Cardiac muscle cell (in vitro differentiated cells and primary cell): ENCODE measurements at regions not wholly inside any gene's neighbourhood (a gene's known extent, or its start where the extent isn't known, plus 50 kb on each side); places are given as distances from the start of the nearest gene placed in this dataset.

Source experiments
- DNase-seq, 2 donors: peaks; one replicate each; pipeline versions ENCODE4 v3.0.0 to v3.0.0-alpha.2; 2010 to 2017; ENCODE audit warnings: low read depth in 1 of 2, low spot score in 1 of 2
- H3K27ac ChIP-seq: fragments of 200-600 bp; sonication (generic); 2 replicates; pipeline ENCODE4 v1.5.1; 2016
- H3K27me3 ChIP-seq: fragments of 200-600 bp; sonication (generic); 2 replicates; pipeline ENCODE4 v1.6.0; 2016; ENCODE audit warnings: control low read depth
- H3K36me3 ChIP-seq: fragments of 200-600 bp; sonication (generic); 2 replicates; pipeline ENCODE4 v1.5.1; 2016; ENCODE audit warnings: control low read depth
- H3K4me1 ChIP-seq: fragments of 200-600 bp; sonication (generic); 2 replicates; pipeline ENCODE4 v1.8.1; 2017; ENCODE audit warnings: low read depth, mild to moderate bottlenecking, mixed run types
- H3K4me3 ChIP-seq: fragments of 200-600 bp; sonication (generic); 2 replicates; pipeline ENCODE4 v1.5.1; 2016; ENCODE audit warnings: mild to moderate bottlenecking
- H3K9me3 ChIP-seq: fragments of 200-600 bp; sonication (generic); 2 replicates; pipeline ENCODE4 v1.5.1; 2017; ENCODE audit warnings: low read depth, mild to moderate bottlenecking, control low read depth
- CTCF ChIP-seq: IDR thresholded peaks from 2 replicates; pipeline ENCODE4 v1.5.1; 2012; ENCODE audit warnings: low read depth, mild to moderate bottlenecking, low read length

DNA sequence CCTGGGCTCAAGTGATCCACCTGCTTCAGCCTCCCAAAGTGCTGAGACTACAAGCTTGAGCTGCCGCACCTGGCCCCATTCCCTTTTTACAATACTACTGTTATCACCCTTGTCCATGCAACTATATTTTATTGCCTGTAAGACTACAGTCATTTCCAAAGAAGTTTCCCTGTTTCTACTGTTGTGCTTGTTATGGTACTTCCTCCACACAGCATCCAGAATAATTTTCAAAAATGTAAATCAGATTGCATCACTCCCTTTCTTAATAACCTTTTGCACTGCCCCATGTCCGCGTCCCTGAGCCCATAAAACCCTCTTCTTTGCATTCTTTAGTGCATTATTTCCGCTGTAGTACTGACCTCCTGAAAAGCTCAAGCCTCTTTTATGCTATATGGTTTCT, 128.9 kb upstream of the AKIRIN2 start:
- no peaks in the 10 kb centered on the region for H3K36me3 ChIP-seq
- TF ChIP-seq CTCF: no peak
- H3K27me3 ChIP-seq: no peaks in the 10 kb centered on the region

GRCh38 chr6:87829622-87830121, 127.6 kb upstream of the AKIRIN2 start:
- DNase-seq: no peak
- Histone ChIP-seq H3K27me3 (no peaks in the 10 kb centered on the region), H3K36me3 (no peaks in the 10 kb centered on the region), H3K9me3 (no peaks in the 10 kb centered on the region), H3K27ac (no peak overlapping the region), H3K4me1 (no peaks in the 10 kb centered on the region), H3K4me3 (no peak overlapping the region)
- TF ChIP-seq CTCF: no peak

More for the DNA sequence above, 128.9 kb upstream of the AKIRIN2 start:
- no peaks in the 10 kb centered on the region for H3K9me3 ChIP-seq
- DNase-seq: no peak
- no peak overlapping the region for H3K4me3 ChIP-seq
- no peak overlapping the region for H3K27ac ChIP-seq
- H3K4me1 ChIP-seq: no peaks in the 10 kb centered on the region

- TF ChIP-seq CTCF: no peak
- Histone ChIP-seq H3K4me3 (no peak overlapping the region), H3K27ac (no peak overlapping the region), H3K36me3 (no peaks in the 10 kb centered on the region), H3K9me3 (no peaks in the 10 kb centered on the region), H3K4me1 (no peaks in the 10 kb centered on the region), H3K27me3 (no peaks in the 10 kb centered on the region)
- no peak for DNase-seq
Observed at GRCh38 chr6:87828044-87828443, 126.0 kb upstream of the AKIRIN2 start.

DNA sequence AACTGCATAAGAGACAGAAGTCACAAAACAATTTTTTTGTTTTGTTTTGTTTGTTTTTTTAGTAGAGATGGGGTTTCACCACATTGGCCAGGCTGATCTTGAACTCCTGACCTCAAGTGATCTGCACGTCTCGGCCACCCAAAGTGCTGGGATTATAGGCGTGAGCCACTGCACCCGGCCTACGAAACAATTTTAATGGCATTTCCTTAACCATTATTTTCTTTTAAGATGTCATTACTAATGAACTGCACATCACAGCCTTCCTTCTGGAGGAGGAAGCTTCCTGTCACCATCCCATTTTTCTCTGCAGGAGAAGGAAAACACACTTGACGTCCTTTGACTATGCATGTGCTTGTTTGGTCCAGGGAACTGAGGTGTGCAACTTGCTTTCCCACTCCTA, 125.3 kb upstream of the AKIRIN2 start:
- Histone ChIP-seq H3K27ac (no peak overlapping the region), H3K9me3 (no peaks in the 10 kb centered on the region)
- no peak for TF ChIP-seq CTCF

GRCh38 chr6:87826424-87826823, 124.4 kb upstream of the AKIRIN2 start:
- no peaks in the 10 kb centered on the region for H3K27me3 ChIP-seq
- H3K36me3 ChIP-seq: no peaks in the 10 kb centered on the region
- no peak for TF ChIP-seq CTCF
- no peak overlapping the region for H3K4me3 ChIP-seq
- no peak for DNase-seq
- no peak overlapping the region for H3K27ac ChIP-seq
- no peaks in the 10 kb centered on the region for H3K9me3 ChIP-seq
- H3K4me1 ChIP-seq: no peaks in the 10 kb centered on the region

More for the DNA sequence above, 125.3 kb upstream of the AKIRIN2 start:
- no peak for DNase-seq
- Histone ChIP-seq H3K4me3 (no peak overlapping the region), H3K4me1 (no peaks in the 10 kb centered on the region), H3K36me3 (no peaks in the 10 kb centered on the region), H3K27me3 (no peaks in the 10 kb centered on the region)

DNA sequence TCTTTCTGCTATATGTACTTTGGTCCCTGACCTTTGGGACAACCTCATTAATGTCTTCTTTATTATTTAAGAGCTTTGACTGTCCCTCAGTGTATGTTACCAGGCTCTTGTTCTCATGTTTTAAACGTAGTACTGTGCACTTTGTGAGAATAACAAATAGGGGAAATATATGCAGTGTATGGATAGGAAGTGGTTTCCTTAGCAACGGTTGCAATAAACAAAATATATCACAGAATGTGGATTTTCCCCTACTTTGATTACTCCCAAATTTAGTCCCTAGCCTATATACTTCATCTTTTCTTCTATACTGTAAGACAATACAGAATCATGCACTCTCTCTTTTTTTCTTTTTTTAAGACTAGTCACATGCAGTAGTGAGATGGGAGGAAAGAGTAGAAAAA, 123.8 kb upstream of the AKIRIN2 start:
- Histone ChIP-seq H3K36me3 (no peaks in the 10 kb centered on the region), H3K27me3 (no peaks in the 10 kb centered on the region), H3K27ac (no peak overlapping the region), H3K4me3 (no peak overlapping the region), H3K9me3 (no peaks in the 10 kb centered on the region), H3K4me1 (no peaks in the 10 kb centered on the region)
- no peak for DNase-seq
- no peak for TF ChIP-seq CTCF
